ENCODE measurements at regions not wholly inside any gene's neighbourhood (a gene's known extent, or its start where the extent isn't known, plus 50 kb on each side); places are given as distances from the start of the nearest gene placed in this dataset.

- no peak for DNase-seq
These were observed 337.2 kb upstream of the RARB start for GRCh38 chr3:25090698-25091453.

- DNase-seq = no peak
These were observed 336.1 kb upstream of the RARB start for GRCh38 chr3:25091934-25092333.

GRCh38 chr3:25094932-25095685 lies 333.0 kb upstream of the RARB start:
- no peak for DNase-seq

GRCh38 chr3:25096536-25096935 lies 331.5 kb upstream of the RARB start:
- DNase-seq = peak in 1 of 51 donors; percentile 12

- no peak for DNase-seq
These were observed 331.0 kb upstream of the RARB start for GRCh38 chr3:25097023-25097422.

GRCh38 chr3:25099666-25100065 lies 328.4 kb upstream of the RARB start:
- DNase-seq = no peak

GRCh38 chr3:25103391-25103790 lies 324.7 kb upstream of the RARB start:
- DNase-seq = no peak

GRCh38 chr3:25107918-25108617 lies 320.0 kb upstream of the RARB start:
- DNase-seq = no peak

- no peak for DNase-seq
These were observed 317.4 kb upstream of the RARB start for GRCh38 chr3:25110642-25111041.

GRCh38 chr3:25113891-25114290 lies 314.2 kb upstream of the RARB start:
- DNase-seq = no peak

- no peak for DNase-seq
These were observed 313.5 kb upstream of the RARB start for GRCh38 chr3:25114532-25114931.

GRCh38 chr3:25117005-25117593 lies 311.0 kb upstream of the RARB start:
- no peak for DNase-seq

GRCh38 chr3:25119682-25120081 lies 308.4 kb upstream of the RARB start:
- DNase-seq = no peak

- no peak for DNase-seq
These were observed 307.4 kb upstream of the RARB start for GRCh38 chr3:25120665-25121064.

GRCh38 chr3:25125201-25125600 lies 302.9 kb upstream of the RARB start:
- no peak for DNase-seq

GRCh38 chr3:25128735-25129134 lies 299.3 kb upstream of the RARB start:
- no peak for DNase-seq

- DNase-seq = no peak
These were observed 297.1 kb upstream of the RARB start for GRCh38 chr3:25130724-25131520.

- DNase-seq = no peak
These were observed 294.5 kb upstream of the RARB start for GRCh38 chr3:25133588-25133987.

GRCh38 chr3:25137606-25138005 lies 290.5 kb upstream of the RARB start:
- DNase-seq = no peak

- DNase-seq = no peak
These were observed 288.8 kb upstream of the RARB start for GRCh38 chr3:25139267-25139666.
